Loucy (cell line): ENCODE measurements at regions not wholly inside any gene's neighbourhood (a gene's known extent, or its start where the extent isn't known, plus 50 kb on each side); places are given as distances from the start of the nearest gene placed in this dataset.

ENCODE experiments used
- H2AFZ ChIP-seq: fragments of 200-600 bp; sonication (generic); 2 replicates; pipeline ENCODE4 v1.6.0; 2016; ENCODE audit warnings: antibody characterized with exemption, mild to moderate bottlenecking, low read length, moderate library complexity
- H3F3A ChIP-seq: fragments of 200-600 bp; 2 replicates; pipeline ENCODE4 v1.6.0; 2016; ENCODE audit warnings: antibody characterized with exemption, low read depth, mild to moderate bottlenecking
- H3K27me3 ChIP-seq: fragments of 200-600 bp; sonication (generic); 2 replicates; pipeline ENCODE4 v1.6.1; 2014; ENCODE audit warnings: low read length, mild to moderate bottlenecking; ENCODE audit not compliant: insufficient read depth, poor library complexity, severe bottlenecking
- H3K36me3 ChIP-seq: fragments of 200-600 bp; sonication (generic); 2 replicates; pipeline ENCODE4 v1.6.1; 2016; ENCODE audit warnings: low read length; ENCODE audit not compliant: insufficient read depth
- H3K4me1 ChIP-seq: fragments of 200-600 bp; sonication (generic); 2 replicates; pipeline ENCODE4 v1.5.1; 2014; ENCODE audit warnings: low read length, mild to moderate bottlenecking; ENCODE audit not compliant: insufficient read depth, poor library complexity, severe bottlenecking
- H3K4me2 ChIP-seq: fragments of 200-600 bp; sonication (generic); 2 replicates; pipeline ENCODE4 v1.6.0; 2014; ENCODE audit warnings: antibody characterized with exemption, low read length, low read depth, mild to moderate bottlenecking; ENCODE audit not compliant: poor library complexity, severe bottlenecking
- H3K4me3 ChIP-seq: fragments of 200-600 bp; sonication (generic); 2 replicates; pipeline ENCODE4 v1.5.1; 2014; ENCODE audit warnings: low read length, mild to moderate bottlenecking, mixed read lengths; ENCODE audit not compliant: poor library complexity, severe bottlenecking
- H3K79me2 ChIP-seq: fragments of 200-600 bp; sonication (generic); 2 replicates; pipeline ENCODE4 v1.6.1; 2014; ENCODE audit warnings: low read length; ENCODE audit not compliant: insufficient read depth
- H3K9ac ChIP-seq: fragments of 200-600 bp; sonication (generic); 2 replicates; pipeline ENCODE4 v1.6.0; 2014; ENCODE audit warnings: mild to moderate bottlenecking, low read depth, low read length, moderate library complexity; ENCODE audit not compliant: poor library complexity, severe bottlenecking
- H3K9me2 ChIP-seq: fragments of 200-600 bp; sonication (generic); replicated peaks from 2 replicates; pipeline ENCODE4 v1.6.1; 2016; ENCODE audit warnings: low read depth, low read length, mixed read lengths
- H3K9me3 ChIP-seq: fragments of 200-600 bp; sonication (generic); 2 replicates; pipeline ENCODE4 v1.6.1; 2014; ENCODE audit warnings: mild to moderate bottlenecking, antibody characterized with exemption, low read length, low read depth; ENCODE audit not compliant: insufficient read depth
- H4K20me1 ChIP-seq: fragments of 200-600 bp; sonication (generic); 2 replicates; pipeline ENCODE4 v1.6.0; 2014; ENCODE audit warnings: antibody characterized with exemption, low read length, mild to moderate bottlenecking; ENCODE audit not compliant: insufficient read depth, poor library complexity, severe bottlenecking
- CTCF ChIP-seq: fragments of 200-600 bp; sonication (generic); conservative IDR thresholded peaks from 2 replicates; pipeline ENCODE4 v1.5.1; 2014; ENCODE audit warnings: mild to moderate bottlenecking, antibody characterized with exemption, low read length
- EZH2phosphoT487 ChIP-seq: fragments of 200-600 bp; IDR thresholded peaks from 2 replicates; pipeline ENCODE4 v1.6.1; 2018; ENCODE audit warnings: antibody characterized with exemption, mild to moderate bottlenecking, moderate library complexity, borderline replicate concordance

DNA sequence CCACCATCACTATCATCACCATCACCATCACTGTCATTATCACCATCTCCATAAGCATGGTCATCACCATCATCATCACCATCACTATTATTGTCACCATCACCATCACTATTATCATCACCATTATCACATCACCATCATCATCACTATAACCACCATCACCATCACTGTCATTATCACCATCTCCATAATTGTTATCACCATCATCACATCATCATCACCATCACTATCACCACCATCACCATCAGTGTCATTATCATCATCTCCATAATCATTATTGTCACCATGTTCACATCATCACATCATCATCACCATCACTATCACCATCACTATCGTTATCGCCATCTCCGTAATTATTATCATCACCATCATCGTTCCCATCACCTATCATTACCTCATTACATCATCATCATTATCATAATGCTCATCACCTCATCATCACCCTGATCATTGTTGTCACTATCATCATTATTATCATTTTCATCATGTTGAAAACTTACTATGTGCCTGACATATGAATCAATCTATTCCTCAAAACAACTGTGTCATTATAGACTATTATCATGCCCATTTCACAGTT is 280.3 kb upstream of the HS6ST1 start:
- Histone ChIP-seq H3K9me3 (no peaks in the 10 kb centered on the region), H3F3A (0 out of 2 replicates have a peak, but pooled peaks cover 5% of the 10 kb centered on the region), H3K4me1 (peaks cover 23% of the 10 kb centered on the region), H4K20me1 (no peaks in the 10 kb centered on the region), H3K4me2 (no peak overlapping the region), H3K9ac (no peak overlapping the region), H3K4me3 (no peak overlapping the region), H3K79me2 (no peaks in the 10 kb centered on the region), H3K36me3 (no peaks in the 10 kb centered on the region), H2AFZ (no peak overlapping the region), H3K27me3 (no peaks in the 10 kb centered on the region), H3K9me2 (no peaks in the 10 kb centered on the region)
- TF ChIP-seq EZH2phosphoT487: no peak
- no peak for TF ChIP-seq CTCF

DNA sequence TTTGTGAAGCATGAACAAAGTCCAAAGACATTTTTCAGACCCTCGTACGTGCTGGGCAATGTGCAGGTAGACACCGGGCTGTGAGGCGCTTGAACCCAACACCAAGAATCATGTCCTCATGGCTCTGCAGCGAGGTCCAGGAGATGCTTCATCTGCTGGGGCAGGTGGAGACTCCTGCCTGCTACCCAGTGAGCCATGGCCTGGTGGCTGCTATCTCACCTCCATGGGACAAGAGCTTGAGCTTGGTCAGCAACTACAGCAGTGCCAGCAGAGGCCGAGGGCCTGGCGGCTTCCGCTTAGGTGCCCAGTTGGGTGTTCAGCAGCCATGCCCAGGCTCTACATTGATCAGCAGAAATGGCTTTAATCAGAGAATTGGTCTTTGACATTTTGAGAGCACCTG is 281.0 kb upstream of the HS6ST1 start:
- Histone ChIP-seq H3K4me3 (no peak overlapping the region), H4K20me1 (no peaks in the 10 kb centered on the region), H3K9me2 (no peaks in the 10 kb centered on the region), H3F3A (0 out of 2 replicates have a peak, but pooled peaks cover 5% of the 10 kb centered on the region), H3K9me3 (no peaks in the 10 kb centered on the region), H3K4me1 (peaks cover 23% of the 10 kb centered on the region), H3K9ac (no peak overlapping the region), H3K36me3 (no peaks in the 10 kb centered on the region), H2AFZ (no peak overlapping the region), H3K79me2 (no peaks in the 10 kb centered on the region), H3K27me3 (no peaks in the 10 kb centered on the region), H3K4me2 (no peak overlapping the region)
- TF ChIP-seq EZH2phosphoT487 (no peak), CTCF (no peak)

- H3K9me3 ChIP-seq: no peaks in the 10 kb centered on the region
- no peaks in the 10 kb centered on the region for H3K36me3 ChIP-seq
- H3K4me2 ChIP-seq: peak overlapping the region; percentile 4
- H3K9ac ChIP-seq: no peak overlapping the region
- no peak overlapping the region for H2AFZ ChIP-seq
- 0 out of 2 replicates have a peak, but pooled peaks cover 5% of the 10 kb centered on the region for H3F3A ChIP-seq
- no peak for TF ChIP-seq CTCF
- TF ChIP-seq EZH2phosphoT487: no peak
- H3K27me3 ChIP-seq: no peaks in the 10 kb centered on the region
- H3K4me1 ChIP-seq: peaks cover 23% of the 10 kb centered on the region
- no peaks in the 10 kb centered on the region for H3K9me2 ChIP-seq
- no peak overlapping the region for H3K4me3 ChIP-seq
- H3K79me2 ChIP-seq: no peaks in the 10 kb centered on the region
- H4K20me1 ChIP-seq: no peaks in the 10 kb centered on the region
These were observed 282.1 kb upstream of the HS6ST1 start for GRCh38 chr2:128600581-128601297.
